ENCODE measurements at regions not wholly inside any gene's neighbourhood (a gene's known extent, or its start where the extent isn't known, plus 50 kb on each side); places are given as distances from the start of the nearest gene placed in this dataset.

GRCh38 chr6:76275746-76276145 lies 203.3 kb upstream of the IMPG1 start (continued):
- no peak for TF ChIP-seq EZH2 (IDR thresholded peaks at IDR 0.05; ENCODE audit: low read depth, low read length, severe bottlenecking)
- TF ChIP-seq ZNF274 (IDR thresholded peaks at IDR 0.05; ENCODE audit: borderline replicate concordance, extremely low read depth, low read length): no peak
